ENCODE measurements at regions not wholly inside any gene's neighbourhood (a gene's known extent, or its start where the extent isn't known, plus 50 kb on each side); places are given as distances from the start of the nearest gene placed in this dataset.

DNA sequence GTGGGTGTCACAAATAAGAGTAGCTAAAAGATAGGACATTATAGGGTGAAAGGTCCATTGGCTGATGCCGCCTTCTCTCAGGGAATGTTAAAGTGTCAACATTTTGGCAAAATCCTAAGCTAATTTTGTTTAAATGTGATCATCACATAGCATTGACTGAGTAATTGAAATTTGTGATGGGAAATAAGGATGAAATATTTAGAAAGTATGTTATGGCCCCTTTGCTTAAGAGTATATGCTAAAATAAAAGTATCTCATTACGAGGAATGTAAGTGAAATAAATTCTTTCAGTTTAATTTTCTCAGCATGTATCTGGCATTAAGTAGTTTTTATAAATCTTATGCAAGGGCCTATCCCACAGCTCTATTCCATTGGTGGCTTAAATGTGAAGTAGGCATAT lies 229.2 kb downstream of the PRL start:
- no peak for DNase-seq (ENCODE audit: low read depth in 2 of 2)

GRCh38 chr6:22068561-22069305 lies 228.1 kb downstream of the PRL start:
- no peak for DNase-seq (ENCODE audit: low read depth in 2 of 2)

GRCh38 chr6:22069306-22069800 lies 227.5 kb downstream of the PRL start:
- DNase-seq (ENCODE audit: low read depth in 2 of 2), result no peak

- DNase-seq (ENCODE audit: low read depth in 2 of 2), result no peak
Measured at GRCh38 chr6:22071270-22072041, 225.4 kb downstream of the PRL start.

GRCh38 chr6:22072949-22073348 lies 223.9 kb downstream of the PRL start:
- no peak for DNase-seq (ENCODE audit: low read depth in 2 of 2)

GRCh38 chr6:22073516-22074198 lies 223.2 kb downstream of the PRL start:
- no peak for DNase-seq (ENCODE audit: low read depth in 2 of 2)

DNA sequence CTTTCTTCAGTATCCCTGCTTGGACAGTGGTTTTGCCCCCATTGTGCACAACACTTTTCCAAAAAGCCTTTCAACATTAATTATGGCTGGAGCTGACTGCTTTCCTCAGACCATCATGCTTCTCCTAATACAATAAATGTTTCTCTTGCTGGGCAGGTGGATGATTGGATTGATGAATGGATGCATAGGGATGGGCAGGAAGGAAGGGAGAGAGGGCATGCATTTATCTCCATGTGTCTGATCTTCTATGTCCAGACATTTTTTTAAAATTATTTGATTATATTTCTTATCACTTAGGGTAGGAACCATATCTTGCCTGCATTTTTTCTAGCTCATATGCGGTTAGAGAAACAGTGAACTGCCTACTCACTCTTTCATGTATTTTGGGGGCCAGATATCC lies 218.5 kb downstream of the PRL start:
- no peak for DNase-seq (ENCODE audit: low read depth in 2 of 2)

DNA sequence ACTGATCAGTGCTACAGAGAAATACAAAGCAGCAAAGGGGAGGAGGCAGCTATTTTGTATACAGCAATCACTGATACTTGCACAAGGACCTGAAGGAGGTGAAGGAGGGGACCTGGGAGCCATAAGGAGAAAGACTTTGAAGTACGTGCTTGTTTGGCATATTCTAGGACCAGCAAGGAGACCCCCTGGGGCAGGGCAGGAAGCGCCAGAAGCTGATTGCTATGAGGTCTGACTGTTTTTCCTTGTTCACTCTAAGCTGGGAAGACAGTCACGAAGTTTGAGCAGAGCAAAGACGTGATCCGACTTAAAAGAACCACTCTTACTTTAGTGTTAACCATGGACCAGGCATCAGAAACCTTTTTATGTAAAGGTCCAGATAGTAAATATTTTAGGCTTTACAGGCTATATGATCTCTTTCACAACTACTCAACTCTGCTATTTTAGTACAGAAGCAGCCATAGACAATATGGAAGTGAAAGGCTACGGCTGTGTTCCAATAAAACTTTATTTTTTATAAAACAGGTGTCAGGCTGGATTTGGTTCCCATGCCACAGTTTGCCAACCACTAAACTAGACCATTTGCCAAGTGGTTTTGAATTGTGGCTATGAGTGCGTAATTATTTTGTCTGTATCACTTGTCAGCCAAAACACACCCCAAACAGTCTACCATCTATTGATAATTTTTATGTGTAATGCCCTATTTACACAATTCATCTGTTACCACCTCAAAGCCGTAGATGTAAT lies 217.9 kb downstream of the PRL start:
- no peak for DNase-seq (ENCODE audit: low read depth in 2 of 2)

DNA sequence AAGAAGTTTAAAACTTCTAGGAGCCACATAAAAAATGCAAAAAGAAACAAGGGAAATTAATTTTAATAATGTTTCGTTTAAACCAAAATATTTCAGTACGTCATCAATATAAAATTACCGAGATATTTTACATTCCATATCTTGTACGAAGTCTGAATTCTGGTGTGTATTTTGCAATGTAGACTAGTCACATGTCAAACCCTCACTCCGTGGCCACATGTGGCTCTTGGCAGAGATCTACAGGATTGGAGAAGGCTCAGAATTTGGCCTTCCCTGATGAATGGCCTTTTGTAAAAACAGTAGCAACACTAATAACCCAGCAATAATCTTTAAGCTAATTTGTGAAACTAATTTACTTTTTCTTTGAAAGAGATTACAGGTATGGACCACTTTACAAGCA lies 217.1 kb downstream of the PRL start:
- no peak for DNase-seq (ENCODE audit: low read depth in 2 of 2)

DNA sequence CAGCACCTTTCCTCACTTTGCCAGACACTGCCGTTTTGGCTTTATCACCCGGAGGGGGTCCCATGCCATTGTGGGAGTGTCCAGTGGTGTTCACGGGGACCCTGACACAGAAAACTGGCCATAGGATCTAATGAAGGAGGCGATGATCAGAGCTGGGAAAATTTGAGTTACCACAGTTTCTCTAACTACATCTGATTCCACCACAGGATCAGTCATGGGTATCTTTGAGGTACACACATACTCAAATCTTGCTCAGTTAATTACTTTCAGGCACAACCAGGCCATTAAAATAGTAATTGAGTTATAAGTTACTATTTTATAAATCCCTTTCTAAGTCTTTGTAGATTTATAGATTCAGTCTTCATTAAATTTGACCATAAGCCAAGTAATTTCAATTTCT lies 215.1 kb downstream of the PRL start:
- DNase-seq (ENCODE audit: low read depth in 2 of 2), result no peak

- no peak for DNase-seq (ENCODE audit: low read depth in 2 of 2)
Measured at GRCh38 chr6:22082218-22082617, 214.6 kb downstream of the PRL start.

GRCh38 chr6:22083119-22083518 lies 213.7 kb downstream of the PRL start:
- no peak for DNase-seq (ENCODE audit: low read depth in 2 of 2)

GRCh38 chr6:22087960-22088706 lies 208.7 kb downstream of the PRL start:
- DNase-seq (ENCODE audit: low read depth in 2 of 2), result no peak

DNA sequence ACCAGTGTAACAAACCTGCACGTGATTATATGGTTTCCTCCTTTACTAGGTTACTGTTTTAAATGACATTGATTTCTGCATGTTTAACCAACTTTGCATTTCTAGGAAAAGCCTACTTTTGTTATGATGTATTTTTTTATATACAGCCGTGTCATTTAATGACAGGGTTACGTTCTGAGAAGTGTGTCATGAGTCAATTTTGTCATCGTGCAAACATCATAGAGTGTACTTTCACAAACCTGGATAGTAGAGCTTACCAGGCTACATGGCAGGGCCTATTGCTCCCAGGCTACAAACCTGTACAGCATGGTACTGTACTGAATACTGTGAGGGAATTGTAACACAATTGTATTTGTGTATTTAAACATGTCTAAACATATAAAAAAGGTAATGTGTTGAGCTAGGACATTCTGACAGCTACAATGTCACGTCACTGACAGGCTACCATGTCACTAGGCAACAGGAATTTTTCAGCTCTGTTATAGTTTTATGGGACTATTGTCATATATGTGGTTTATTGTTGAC lies 205.3 kb downstream of the PRL start:
- DNase-seq (ENCODE audit: low read depth in 2 of 2), result no peak

- no peak for DNase-seq (ENCODE audit: low read depth in 2 of 2)
Measured at GRCh38 chr6:22095836-22096235, 201.0 kb downstream of the PRL start.

GRCh38 chr6:22098601-22099031 lies 198.2 kb downstream of the PRL start:
- no peak for DNase-seq (ENCODE audit: low read depth in 2 of 2)

- DNase-seq (ENCODE audit: low read depth in 2 of 2), result no peak
Measured at GRCh38 chr6:22099231-22099630, 197.6 kb downstream of the PRL start.

- DNase-seq (ENCODE audit: low read depth in 2 of 2), result no peak
Measured at GRCh38 chr6:22099923-22100322, 196.9 kb downstream of the PRL start.

DNA sequence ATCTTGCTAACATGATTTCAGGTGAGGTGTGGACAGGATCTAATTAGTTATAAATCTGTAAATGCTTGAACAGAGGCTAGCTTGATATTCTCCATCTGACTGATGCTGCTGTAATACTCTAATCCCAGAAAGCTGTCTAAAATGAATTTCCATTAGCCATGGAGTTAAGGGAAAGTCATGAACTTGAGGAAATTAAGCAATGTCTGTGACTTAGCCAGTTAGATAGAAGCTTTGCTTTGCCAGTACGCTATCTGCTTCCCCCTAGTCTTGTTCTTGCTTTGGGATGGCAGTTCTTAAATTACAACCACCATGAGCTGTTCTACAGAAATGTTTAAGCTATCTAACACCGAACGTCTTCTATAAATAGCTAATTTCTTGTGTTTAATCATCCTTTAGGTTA lies 195.7 kb downstream of the PRL start:
- DNase-seq (ENCODE audit: low read depth in 2 of 2), result no peak

DNA sequence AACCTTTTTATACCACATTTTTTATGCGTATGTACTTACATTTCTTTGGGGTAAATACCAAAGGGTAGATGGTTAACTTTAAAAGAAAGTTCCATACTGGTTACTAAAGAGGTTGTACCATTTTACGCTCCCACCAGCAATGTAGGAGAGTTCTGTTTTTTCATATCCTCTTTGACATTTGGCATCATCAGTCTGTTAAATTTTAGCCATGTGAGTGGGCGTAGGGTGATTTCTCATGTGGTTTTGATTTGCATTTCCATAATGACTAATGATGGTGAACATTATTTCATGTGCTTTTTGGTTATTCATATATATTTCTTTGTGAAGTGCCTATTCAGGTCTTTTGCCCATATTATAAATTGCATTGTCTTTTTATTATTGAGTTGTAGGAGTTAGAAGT lies 194.2 kb downstream of the PRL start:
- DNase-seq (ENCODE audit: low read depth in 2 of 2), result no peak

GRCh38 chr6:22106451-22106850 lies 190.4 kb downstream of the PRL start:
- DNase-seq (ENCODE audit: low read depth in 2 of 2), result no peak
